Fibroblast of villous mesenchyme (primary cell): ENCODE measurements at regions not wholly inside any gene's neighbourhood (a gene's known extent, or its start where the extent isn't known, plus 50 kb on each side); places are given as distances from the start of the nearest gene placed in this dataset.

ENCODE experiments used
- DNase-seq: peaks from one replicate; pipeline ENCODE4 v3.0.0-alpha.2; 2010; ENCODE audit warnings: low read depth
- H3K4me3 ChIP-seq: 2 replicates; pipeline ENCODE4 v1.5.1; 2011; ENCODE audit warnings: low read depth, mild to moderate bottlenecking, low read length
- TF ChIP-seq, protein P1 (sequence below): IDR thresholded peaks from 2 replicates; pipeline ENCODE4 v1.5.1; 2012; ENCODE audit warnings: low read depth, mild to moderate bottlenecking, low read length; ENCODE audit not compliant: insufficient read depth

DNA sequence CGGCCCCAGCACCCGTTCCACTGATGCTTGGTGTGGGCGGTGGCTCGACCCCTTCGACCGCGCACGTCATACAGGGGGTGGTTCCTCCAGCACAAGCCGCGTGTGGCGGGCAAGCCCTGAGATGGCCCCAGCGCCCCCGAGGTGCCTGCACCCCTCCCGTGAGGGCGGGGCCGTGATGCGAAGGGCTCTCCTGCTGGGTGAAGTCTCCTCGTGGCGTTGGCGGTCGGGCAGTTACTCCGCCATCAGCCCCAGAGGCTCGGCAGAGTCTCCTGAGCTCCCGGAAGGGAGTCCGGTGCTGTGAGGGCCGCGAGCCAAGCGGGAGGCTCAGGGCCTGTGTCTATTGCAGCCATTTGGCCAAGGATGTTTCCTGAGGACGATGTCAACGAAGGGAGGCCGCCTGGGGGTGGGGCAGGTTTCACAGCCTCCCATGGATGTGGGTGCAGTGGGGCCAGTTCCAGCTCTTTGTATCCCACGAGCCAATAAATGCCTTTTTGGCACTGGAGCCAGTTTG lies 78.1 kb upstream of the GALNT9 start:
- no peak for DNase-seq
- no peak overlapping the region for H3K4me3 ChIP-seq
- TF ChIP-seq, protein P1, sequence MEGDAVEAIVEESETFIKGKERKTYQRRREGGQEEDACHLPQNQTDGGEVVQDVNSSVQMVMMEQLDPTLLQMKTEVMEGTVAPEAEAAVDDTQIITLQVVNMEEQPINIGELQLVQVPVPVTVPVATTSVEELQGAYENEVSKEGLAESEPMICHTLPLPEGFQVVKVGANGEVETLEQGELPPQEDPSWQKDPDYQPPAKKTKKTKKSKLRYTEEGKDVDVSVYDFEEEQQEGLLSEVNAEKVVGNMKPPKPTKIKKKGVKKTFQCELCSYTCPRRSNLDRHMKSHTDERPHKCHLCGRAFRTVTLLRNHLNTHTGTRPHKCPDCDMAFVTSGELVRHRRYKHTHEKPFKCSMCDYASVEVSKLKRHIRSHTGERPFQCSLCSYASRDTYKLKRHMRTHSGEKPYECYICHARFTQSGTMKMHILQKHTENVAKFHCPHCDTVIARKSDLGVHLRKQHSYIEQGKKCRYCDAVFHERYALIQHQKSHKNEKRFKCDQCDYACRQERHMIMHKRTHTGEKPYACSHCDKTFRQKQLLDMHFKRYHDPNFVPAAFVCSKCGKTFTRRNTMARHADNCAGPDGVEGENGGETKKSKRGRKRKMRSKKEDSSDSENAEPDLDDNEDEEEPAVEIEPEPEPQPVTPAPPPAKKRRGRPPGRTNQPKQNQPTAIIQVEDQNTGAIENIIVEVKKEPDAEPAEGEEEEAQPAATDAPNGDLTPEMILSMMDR = no peak

DNA sequence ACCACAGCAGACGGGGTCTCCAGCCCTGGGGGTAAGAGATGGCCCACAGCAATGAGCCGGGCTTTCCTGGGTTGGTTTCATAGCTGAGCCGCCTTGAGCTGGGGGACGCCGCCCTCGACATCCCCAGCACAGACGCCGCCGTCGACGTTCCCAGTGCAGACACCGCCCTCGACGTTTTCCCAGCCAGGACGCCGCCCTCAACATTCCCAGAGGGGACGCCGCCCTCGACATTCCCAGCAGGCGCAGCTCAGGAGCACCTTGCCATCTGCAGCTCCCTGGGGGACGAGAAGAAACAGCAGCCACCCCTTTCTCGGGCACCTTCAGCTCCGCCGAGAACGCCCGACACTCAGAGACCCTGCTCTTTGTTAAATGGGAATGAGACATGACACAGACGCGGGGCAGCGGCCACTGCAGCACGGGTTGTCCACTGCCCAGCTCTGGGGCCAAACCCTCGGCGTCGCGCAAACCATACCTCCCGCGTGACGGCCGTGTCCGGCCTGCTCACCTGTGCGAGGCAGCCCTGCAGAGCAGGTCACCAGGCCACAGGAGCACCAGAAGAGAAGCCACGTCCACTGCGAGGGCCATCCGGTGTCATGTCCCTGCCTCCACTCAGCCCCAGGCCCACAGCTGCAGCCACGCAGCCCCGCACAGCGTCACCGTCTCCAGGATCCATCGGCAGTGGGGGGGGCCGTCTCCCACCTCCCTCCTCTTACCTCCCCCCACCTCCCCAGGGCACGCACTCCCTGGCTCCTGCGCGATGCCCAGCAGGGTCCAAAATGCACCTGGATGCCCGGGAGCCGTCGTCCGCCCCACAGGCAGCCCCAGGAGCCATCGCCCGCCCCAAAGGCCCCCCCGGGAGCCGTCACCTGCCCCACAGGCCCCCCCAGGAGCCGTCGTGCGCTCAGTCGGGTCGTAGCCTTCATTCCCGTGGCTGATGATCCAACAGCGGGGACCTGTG lies 77.4 kb upstream of the GALNT9 start:
- no peak for DNase-seq
- no peak overlapping the region for H3K4me3 ChIP-seq
- TF ChIP-seq, protein P1 = no peak

DNA sequence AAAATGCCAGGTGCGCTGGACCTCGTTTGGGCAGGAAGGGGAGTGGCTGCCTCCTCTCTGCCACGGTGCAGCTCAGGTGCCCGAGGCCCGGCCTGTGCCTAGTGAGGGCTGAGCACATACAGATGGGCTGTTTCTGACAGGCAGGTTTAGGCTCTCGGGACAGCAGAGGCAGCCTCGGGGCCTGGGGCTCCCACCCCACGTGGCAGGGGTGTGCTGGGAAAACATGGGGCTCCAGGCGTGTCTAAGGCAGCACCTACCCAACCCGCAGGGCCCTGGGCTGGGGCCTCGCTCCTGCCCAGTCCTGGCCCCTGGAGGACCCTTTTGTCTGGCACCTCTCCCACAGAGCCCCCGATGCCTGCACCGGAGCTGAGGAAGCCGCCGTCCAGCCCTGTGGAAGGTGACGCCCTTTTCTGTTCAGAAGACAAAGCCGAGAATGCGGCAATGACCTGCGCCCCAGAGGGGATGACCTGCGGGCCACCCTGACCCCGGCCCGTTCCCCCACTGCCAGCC lies 76.4 kb upstream of the GALNT9 start:
- no peak for DNase-seq
- no peak overlapping the region for H3K4me3 ChIP-seq
- TF ChIP-seq, protein P1 = no peak

GRCh38 chr12:132404951-132405741 lies 75.8 kb upstream of the GALNT9 start:
- no peak for DNase-seq
- H3K4me3 ChIP-seq = no peak overlapping the region
- TF ChIP-seq, protein P1 = no peak

DNA sequence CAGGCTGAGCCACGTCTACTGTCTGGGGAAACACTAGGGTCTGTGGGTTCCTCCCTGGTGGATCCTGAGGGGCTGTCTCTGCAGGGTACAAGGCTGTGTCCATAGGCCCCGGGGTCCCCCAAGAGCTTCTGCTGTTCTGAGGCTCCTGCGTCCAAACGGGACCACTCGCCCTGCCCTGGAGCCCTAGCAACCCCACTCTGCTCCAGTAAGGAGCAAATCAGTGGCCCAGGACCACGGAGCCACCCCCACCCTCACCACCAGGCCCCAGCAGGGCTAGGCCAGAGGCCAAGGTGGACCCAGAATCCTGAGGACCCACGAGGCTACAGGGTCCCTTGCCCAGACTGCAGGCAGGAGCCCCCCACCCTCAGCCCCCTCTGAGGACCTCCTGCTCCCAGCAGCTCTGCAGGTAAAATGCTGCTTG lies 75.1 kb upstream of the GALNT9 start:
- DNase-seq = no peak
- H3K4me3 ChIP-seq = no peak overlapping the region
- TF ChIP-seq, protein P1 = no peak

DNA sequence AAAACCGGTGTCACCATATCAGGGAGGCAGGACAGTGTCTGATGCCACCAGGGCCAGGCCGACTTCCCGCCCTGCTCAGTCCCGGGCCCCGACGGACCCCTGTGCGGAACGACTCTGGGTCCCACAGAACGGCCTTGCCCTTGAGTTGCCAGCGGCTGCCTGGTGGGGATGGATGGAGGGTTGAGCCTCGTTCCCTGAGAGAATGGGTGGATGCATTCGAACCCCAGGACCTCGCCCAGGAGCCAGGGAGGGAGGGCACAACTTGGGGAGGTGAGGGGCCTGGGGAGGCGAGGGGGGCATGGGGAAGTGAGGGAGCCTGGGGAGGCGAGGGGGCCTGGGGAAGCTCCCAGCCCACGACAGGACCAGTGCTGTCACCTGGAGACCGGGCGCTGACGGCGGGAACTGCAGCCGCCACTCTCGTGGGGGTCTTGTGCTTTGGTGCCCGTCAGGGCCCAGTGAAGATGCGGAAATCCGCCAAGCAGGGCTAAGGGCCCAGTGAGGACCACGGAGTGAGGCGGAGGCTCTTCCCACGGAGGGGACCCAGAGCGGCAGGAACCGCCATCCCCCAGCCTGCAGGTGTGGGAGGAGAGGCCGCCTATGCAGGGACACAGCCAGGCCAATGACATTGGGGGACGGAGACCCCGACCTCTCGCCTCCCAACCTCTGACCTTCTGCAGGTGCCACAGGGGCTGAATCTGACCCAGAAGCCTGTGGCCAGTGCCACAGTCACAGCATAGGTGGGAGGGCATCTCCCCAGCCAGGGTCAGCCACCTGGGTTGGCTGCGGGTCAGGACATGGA lies 74.4 kb upstream of the GALNT9 start:
- DNase-seq = no peak
- H3K4me3 ChIP-seq = no peak overlapping the region
- TF ChIP-seq, protein P1 = no peak
